Fibroblast of skin of left biceps (primary cell): ENCODE measurements at regions not wholly inside any gene's neighbourhood (a gene's known extent, or its start where the extent isn't known, plus 50 kb on each side); places are given as distances from the start of the nearest gene placed in this dataset.
"Not testable (repeated sequence)": the region's sequence is repeated elsewhere in the genome, so short reads cannot be mapped to it uniquely, and the experiment has no call there.

Experiments used
- DNase-seq, 2 experiments: peaks; one replicate each; pipeline ENCODE4 v3.0.0-alpha.2; 2013; ENCODE audit warnings: low read depth in 2 of 2

- DNase-seq: no peak
These were observed 99.5 kb downstream of the SLC4A3 start for GRCh38 chr2:219726916-219727315.

DNA sequence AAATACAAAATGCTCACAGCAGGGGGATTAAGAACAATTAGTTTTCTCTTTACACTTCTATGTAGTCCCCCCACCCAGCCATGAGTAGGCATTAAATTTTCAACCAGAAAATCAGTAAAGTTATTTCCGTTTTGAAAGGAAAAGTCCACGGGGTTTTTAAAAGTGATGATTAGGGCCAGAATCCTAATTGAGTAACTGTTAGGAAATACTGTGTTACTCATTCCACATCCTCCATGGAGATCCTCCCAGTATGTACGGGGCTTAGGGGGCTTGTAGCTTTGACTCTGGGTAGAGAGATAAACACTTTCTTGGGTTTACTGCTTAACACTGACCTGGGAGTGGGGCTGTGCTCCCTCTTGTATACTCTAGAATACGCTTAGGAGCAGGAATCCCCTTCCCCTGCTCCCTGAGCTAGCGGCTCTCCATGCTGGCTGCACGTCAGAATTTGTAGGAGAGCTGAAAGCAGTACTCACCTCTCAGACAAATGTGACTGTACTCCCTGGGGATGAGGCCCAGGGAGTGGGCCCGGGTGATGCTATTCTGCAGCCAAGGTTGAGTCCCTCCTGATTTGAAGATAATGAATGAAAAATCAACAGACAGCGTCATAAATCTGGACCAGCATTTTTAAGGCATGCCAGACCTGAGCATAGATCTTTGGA lies 100.5 kb downstream of the SLC4A3 start:
- DNase-seq: no peak

- DNase-seq: no peak
These were observed 101.6 kb downstream of the SLC4A3 start for GRCh38 chr2:219728991-219729487.

DNA sequence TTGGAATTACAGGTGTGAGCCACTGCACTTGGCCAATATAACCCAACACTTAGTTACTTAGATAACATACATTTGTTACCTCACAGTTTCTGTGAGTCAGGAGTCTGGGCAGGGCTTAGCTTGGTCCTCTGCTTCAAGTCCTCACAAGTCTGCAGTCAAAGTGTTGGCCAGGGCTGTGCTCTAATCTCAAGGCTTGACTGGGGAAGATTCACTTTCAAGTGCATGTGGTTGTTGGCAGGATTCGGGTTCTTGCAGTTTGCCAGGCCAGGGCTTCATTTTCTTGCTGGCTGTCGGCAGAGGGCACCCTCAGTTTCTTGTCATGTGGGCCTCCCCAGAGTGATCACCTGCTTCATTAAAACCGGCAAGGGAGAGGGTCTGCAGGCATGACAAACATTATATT lies 103.7 kb downstream of the SLC4A3 start:
- no peak for DNase-seq

DNA sequence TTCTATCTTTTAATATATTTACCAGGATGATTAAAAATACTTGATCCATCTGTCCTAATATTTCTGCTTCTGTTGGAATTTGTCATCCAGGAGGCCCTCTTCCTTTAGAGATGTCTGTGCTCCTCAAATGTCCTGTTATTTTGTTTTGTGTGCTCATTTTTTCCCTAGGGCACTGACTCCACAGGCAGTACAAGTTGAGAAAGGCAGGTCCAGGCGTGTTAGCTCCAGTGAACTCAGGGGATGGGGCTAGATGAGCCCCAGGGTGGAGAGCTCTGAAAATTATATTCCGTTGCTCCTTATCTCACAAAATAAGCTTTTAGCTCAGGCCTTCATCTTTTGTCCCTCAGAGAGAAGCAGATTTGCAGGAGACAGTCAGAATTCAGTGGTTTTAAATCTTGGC lies 105.7 kb downstream of the SLC4A3 start:
- DNase-seq: no peak

- DNase-seq: no peak
These were observed 106.3 kb downstream of the SLC4A3 start for GRCh38 chr2:219733746-219734145.

DNA sequence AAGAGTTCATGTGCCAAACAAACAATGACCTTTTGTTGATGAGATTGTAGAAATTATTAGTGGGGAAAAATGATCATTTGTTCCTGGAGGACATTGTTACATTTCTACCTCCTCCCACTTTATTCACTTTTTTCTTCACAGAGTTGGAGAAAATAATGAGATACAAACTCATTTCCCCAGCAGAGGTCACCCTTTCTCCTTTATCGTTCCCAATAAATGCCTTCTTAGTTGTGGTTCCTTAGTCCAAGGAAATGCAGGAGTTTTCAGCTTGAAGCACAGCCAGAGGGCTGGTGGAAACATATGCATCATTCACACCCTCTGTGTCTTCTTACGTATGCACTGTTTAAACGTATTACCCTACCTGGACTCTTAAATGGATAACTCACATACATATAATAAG lies 108.8 kb downstream of the SLC4A3 start:
- peak; percentile 52 to 55 for DNase-seq

DNA sequence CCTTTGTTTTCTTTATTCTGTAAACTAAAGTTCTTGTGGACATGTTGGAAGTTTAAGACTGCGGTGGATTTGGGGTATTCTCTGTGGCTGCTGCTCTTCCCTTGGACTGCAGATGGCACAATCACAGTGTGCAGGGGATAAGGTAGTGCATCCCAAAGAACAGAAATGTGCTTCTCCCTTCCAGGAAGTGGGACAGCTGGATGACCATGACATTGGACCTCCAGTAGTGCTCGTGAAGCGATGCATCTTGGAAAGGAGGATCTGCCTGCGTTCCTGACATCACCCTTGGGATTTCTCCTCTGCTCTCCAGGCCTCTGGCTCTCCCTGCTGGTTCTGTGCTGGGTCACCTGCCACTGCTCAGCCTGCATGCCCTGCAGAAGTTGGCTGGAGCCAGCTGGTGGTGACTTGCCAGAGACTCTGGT lies 109.9 kb downstream of the SLC4A3 start:
- DNase-seq: no peak

- peak; percentile 14 to 17 for DNase-seq
These were observed 111.6 kb downstream of the SLC4A3 start for GRCh38 chr2:219739066-219739465.

DNA sequence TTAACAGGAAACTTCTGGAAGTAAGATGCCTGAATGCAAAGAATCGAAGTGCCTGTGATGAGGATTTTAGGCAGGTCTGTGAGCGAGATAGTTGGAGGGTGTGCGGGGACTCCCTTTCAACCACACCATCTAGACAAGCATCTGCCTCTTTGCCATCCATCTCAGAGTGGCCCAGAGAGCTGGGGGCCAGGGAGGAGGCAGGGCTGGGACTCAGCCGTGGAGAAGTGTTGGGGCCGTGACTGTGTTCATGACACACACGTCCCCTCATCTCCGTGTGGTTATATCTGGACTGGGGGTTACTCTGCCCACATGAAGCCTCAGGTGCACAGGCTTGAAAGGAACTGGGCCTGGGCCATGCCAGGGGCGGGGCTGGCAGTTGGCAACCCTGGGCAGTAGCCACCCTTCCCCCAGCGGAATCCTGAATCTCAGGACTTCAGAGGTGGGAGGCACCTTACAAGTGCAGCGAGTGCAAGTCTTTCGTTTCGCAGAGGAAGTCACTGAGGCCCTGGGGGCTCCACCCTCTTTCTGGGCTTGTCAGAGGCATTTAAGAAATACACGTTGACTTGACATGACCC lies 112.5 kb downstream of the SLC4A3 start:
- no peak for DNase-seq

- no peak for DNase-seq
These were observed 116.1 kb downstream of the SLC4A3 start for GRCh38 chr2:219743548-219743947.

DNA sequence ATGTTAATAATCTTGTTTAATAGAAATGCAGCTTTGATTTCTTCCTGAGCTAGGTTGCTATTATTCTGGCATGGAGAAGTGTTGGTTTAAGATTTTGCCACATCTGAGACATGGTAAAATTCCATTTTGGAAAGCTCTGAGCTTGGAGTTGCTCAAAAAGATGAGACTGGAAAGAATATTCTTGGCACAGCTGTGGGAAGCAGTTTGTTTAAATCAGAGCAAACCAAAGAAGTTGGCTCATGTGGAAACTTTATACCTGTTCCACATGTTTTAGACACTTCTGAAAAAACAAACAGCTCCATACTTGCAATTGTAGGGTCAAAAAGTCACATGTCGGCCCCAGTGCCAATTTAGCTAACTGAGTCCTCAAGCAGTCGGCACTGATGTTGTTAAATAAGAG lies 116.6 kb downstream of the SLC4A3 start:
- DNase-seq: no peak

GRCh38 chr2:219744600-219744999 lies 117.2 kb downstream of the SLC4A3 start:
- no peak for DNase-seq

DNA sequence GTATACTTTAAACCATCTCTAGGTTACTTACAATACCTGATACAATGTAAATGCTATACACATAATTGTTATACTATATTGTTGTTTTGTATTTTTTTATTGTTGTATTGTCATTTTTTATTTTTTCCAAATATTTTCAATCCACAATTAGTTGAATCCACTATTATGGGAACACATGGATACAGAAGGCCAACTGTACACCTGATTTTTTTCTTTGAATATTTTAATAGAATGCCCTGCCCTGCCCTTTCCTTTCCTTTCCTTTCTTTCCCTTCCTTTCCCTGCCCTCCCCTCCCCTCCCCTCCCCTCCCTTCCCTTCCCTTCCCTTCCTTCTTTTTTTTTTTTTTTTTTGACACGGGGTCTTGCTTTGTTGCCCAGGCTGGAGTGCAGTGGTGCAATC lies 120.2 kb downstream of the SLC4A3 start:
- DNase-seq: no peak

DNA sequence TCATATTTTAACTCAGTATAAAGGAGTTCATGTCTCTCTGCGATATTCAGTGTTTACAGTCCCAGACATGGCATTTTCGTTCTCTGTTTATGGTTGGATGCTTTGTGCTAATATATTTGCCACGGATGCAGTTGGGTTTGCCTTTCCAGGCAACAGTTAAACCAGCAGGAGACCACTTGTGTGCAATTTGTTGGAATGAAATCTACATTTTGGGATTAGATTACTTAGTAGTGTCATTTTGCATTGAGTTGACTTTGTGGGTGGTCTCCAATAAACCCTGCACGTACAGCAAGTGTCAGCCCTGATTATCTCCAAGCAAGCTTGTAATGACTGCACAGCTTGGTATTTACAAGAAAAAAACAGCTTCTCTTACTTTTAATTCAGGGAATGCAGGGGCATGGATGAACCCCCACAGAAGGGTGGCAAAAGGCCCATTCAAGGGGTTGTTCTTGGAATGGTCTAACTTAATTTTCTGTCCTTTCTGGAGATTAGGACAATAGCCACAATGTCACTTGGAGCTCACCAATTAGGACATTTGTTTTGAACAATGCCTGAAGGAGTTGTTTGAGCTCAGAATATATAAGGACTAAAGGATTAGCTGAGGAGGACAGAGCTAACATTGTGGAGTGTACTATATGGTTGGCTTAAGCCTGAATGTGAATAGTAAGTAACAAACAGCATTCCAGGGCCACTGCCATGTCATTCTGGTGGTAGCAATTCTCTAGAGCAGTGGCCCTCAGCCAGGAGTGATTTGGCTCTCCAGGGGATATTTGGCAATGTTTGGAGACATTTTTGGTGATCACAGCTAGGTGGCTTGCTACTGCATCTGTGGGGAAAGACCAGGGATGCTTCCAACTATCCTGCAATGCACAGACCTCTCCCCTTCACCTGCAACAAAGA lies 121.5 kb downstream of the SLC4A3 start:
- no peak for DNase-seq

DNA sequence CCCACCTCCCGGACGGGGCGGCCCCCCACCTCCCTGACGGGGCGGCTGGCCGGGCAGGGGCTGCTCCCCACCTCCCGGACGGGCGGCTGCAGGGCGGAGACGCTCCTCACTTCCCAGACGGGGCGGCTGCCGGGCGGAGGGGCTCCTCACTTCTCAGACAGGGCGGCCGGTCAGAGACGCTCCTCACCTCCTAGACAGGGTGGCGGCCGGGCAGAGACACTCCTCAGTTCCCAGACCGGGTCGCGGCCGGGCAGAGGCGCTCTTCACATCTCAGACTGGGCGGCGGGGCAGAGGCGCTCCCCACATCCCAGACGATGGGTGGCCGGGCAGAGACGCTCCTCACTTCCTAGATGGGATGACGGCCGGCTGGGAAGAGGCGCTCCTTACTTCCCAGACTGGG lies 123.7 kb downstream of the SLC4A3 start:
- DNase-seq: not testable (repeated sequence)

GRCh38 chr2:219752726-219753125 lies 125.3 kb downstream of the SLC4A3 start:
- DNase-seq: no peak

DNA sequence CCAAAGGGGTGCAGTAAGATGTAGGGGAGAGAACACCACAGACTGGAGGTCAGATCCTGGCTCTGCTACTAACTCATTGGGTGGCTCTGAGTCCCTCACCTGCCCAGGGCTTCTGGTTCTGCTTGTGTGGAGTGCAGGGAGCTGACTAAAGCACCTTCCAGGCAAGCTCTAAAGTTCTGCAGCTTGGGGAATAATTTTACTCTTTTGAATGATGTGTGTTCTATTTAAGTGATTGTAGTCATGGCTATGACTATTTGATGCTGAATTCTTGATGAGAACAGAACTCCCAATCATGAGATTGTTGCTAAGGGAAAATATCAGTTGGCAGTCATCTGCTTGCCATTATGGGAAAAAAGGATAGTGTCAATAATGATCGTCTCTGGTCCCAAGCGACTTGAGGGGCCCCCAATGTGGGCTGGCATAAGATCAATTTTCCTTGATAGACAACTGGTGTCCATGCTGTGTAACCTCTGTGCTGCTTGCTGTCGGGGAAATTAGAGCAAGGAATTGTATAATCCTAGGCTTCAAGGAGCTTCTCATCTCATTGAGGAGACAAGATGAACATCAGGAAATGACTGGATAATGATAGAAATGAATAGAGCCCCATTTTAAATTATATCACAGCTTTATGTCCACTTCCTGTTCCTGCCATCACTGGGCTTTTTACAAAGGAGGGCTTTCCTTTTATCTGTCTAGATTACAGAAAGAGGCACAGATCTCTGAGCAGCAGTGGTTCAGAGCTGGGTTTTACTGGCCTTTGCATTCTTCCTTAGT lies 131.7 kb downstream of the SLC4A3 start:
- no peak for DNase-seq

GRCh38 chr2:219759801-219760200 lies 132.4 kb downstream of the SLC4A3 start:
- no peak for DNase-seq

GRCh38 chr2:219765231-219765911 lies 137.9 kb downstream of the SLC4A3 start:
- DNase-seq: no peak

DNA sequence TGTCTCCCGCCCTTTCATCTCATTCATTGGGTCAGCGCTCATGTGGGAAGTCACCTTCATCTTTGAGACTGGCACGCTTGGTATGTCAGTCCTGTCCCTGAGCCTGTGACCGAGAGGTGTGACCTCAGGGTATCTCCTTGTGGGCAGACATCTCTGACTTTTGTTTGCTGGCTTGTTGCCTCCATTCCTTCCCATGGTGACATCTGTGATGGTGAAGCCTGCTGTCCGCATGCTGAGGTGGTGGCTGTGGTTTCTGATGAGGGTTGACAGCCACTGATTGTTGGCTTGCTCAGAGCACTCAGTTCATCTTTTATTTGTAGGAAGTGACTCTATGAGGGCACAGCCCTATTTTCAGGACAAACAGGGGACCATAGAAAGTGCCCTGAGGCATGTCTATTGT lies 139.2 kb downstream of the SLC4A3 start:
- DNase-seq: no peak
